H1 (cell line): ENCODE measurements at regions not wholly inside any gene's neighbourhood (a gene's known extent, or its start where the extent isn't known, plus 50 kb on each side); places are given as distances from the start of the nearest gene placed in this dataset.

Source experiments
- CTCF ChIA-PET: fragments of 300-600 bp; sonication (Branson Sonifier 250); formaldehyde crosslinking; loops from one replicate; lab custom pipeline; 2021; ENCODE audit not compliant: partially characterized antibody; lab: Charles Lee
- POLR2A ChIA-PET: fragments of 300-600 bp; sonication (Branson Sonifier 250); formaldehyde crosslinking; loops from one replicate; lab custom pipeline; 2021; ENCODE audit warnings: inconsistent platforms; ENCODE audit not compliant: partially characterized antibody; lab: Charles Lee
- DNase-seq, 2 experiments: peaks; one replicate each; pipeline versions ENCODE4 v3.0.0 to v3.0.0-alpha.2; 2010 to 2022; ENCODE audit warnings: low spot score in 2 of 2, low read depth in 1 of 2, mixed read lengths in 1 of 2
- FAIRE-seq: peaks from 2 replicates; lab custom pipeline; 2011; peaks lifted over from hg19 to GRCh38; lab: Jason Lieb, UNC
- H2AFZ ChIP-seq: 2 replicates; pipeline ENCODE4 v1.8.1; 2012; ENCODE audit warnings: low read length, inconsistent platforms
- H2AK5ac ChIP-seq: 2 replicates; pipeline ENCODE4 v1.6.1; 2013; ENCODE audit warnings: low read depth, low read length
- H2BK120ac ChIP-seq: replicated peaks from 2 replicates; pipeline ENCODE3; 2013; ENCODE audit warnings: low read depth, low read length, inconsistent platforms
- H2BK12ac ChIP-seq: 2 replicates; pipeline ENCODE4 v1.6.1; 2013; ENCODE audit warnings: low read depth, low read length
- H2BK15ac ChIP-seq: 2 replicates; pipeline ENCODE4 v1.6.1; 2013; ENCODE audit warnings: low read length
- H2BK20ac ChIP-seq: 2 replicates; pipeline ENCODE4 v1.6.1; 2013; ENCODE audit warnings: low read length
- H2BK5ac ChIP-seq: 2 replicates; pipeline ENCODE4 v1.6.1; 2013; ENCODE audit warnings: low read depth, low read length
- H3K14ac ChIP-seq: 2 replicates; pipeline ENCODE4 v1.6.1; 2013; ENCODE audit warnings: inconsistent platforms; ENCODE audit not compliant: insufficient read length
- H3K18ac ChIP-seq: 2 replicates; pipeline ENCODE4 v1.6.1; 2013; ENCODE audit warnings: low read length; ENCODE audit errors: extremely low read depth
- H3K23ac ChIP-seq: 2 replicates; pipeline ENCODE4 v1.6.1; 2013; ENCODE audit warnings: inconsistent platforms; ENCODE audit not compliant: insufficient read length
- H3K23me2 ChIP-seq: 2 replicates; pipeline ENCODE4 v1.6.1; 2013; ENCODE audit warnings: low read depth, low read length
- H3K27ac ChIP-seq: 2 replicates; pipeline ENCODE4 v1.6.1; 2011; ENCODE audit warnings: low read depth, low read length, inconsistent platforms
- H3K27me3 ChIP-seq, 4 experiments: replicated peaks in 1 of 4; 1 replicate in 1 of 4; 2 replicates in 3 of 4; pipeline versions ENCODE4 v1.6.1 to v1.8.1; 2011 to 2013; ENCODE audit warnings: low read length in 3 of 4, mild to moderate bottlenecking in 3 of 4, inconsistent platforms in 2 of 4, mixed read lengths in 2 of 4, moderate library complexity in 1 of 4; ENCODE audit not compliant: control insufficient read depth in 3 of 4, insufficient read depth in 3 of 4; ENCODE audit errors: extremely low read depth in 1 of 4
- H3K36me3 ChIP-seq, 4 experiments: 2 replicates each; pipeline versions ENCODE4 v1.6.1 to v1.8.1; 2011 to 2013; ENCODE audit warnings: mild to moderate bottlenecking in 4 of 4, low read length in 3 of 4, moderate library complexity in 2 of 4, control low read depth in 1 of 4, inconsistent platforms in 1 of 4; ENCODE audit not compliant: insufficient read depth in 4 of 4, control insufficient read depth in 2 of 4
- H3K4ac ChIP-seq: replicated peaks from 2 replicates; pipeline ENCODE3; 2013; ENCODE audit warnings: low read length, low read depth, mixed read lengths, inconsistent platforms; ENCODE audit not compliant: insufficient read length
- H3K4me1 ChIP-seq, 4 experiments: replicated peaks in 1 of 4; 1 replicate in 1 of 4; 2 replicates in 3 of 4; pipeline versions ENCODE4 v1.6.1 to v1.8.1; 2011 to 2013; ENCODE audit warnings: low read length in 3 of 4, inconsistent platforms in 2 of 4, mixed read lengths in 1 of 4; ENCODE audit not compliant: insufficient read depth in 4 of 4, control insufficient read depth in 3 of 4
- H3K4me2 ChIP-seq, 2 experiments: 2 replicates each; pipeline versions ENCODE4 v1.6.1 to v1.8.1; 2011 to 2013; ENCODE audit warnings: low read depth in 2 of 2, low read length in 2 of 2, control low read depth in 1 of 2, inconsistent platforms in 1 of 2, mild to moderate bottlenecking in 1 of 2; ENCODE audit not compliant: insufficient read depth in 1 of 2
- H3K4me3 ChIP-seq, 4 experiments: fragments of 200-600, 300-600 bp in 1 of 4; sonication (generic), shearing (Covaris generic), sonication (Bioruptor Twin) in 1 of 4; 2 replicates each; pipeline versions ENCODE4 v1.5.1 to v1.8.1; 2011 to 2016; ENCODE audit warnings: low read length in 4 of 4, low read depth in 3 of 4, control low read depth in 2 of 4, inconsistent platforms in 2 of 4, mild to moderate bottlenecking in 2 of 4, mixed read lengths in 1 of 4, moderate library complexity in 1 of 4; ENCODE audit not compliant: insufficient read depth in 2 of 4; ENCODE audit errors: extremely low read depth in 1 of 4
- H3K56ac ChIP-seq: replicated peaks from 2 replicates; pipeline ENCODE3; 2013; ENCODE audit warnings: low read depth, mild to moderate bottlenecking, mixed read lengths, low read length, inconsistent platforms; ENCODE audit not compliant: insufficient read length
- H3K79me1 ChIP-seq: 2 replicates; pipeline ENCODE4 v1.6.1; 2013; ENCODE audit warnings: low read depth, low read length, control low read depth
- H3K79me2 ChIP-seq, 2 experiments: 2 replicates each; pipeline versions ENCODE4 v1.6.1 to v1.8.1; 2012 to 2013; ENCODE audit warnings: low read length in 2 of 2, mild to moderate bottlenecking in 2 of 2, inconsistent platforms in 1 of 2; ENCODE audit not compliant: insufficient read depth in 2 of 2, control insufficient read depth in 1 of 2
- H3K9ac ChIP-seq, 4 experiments: replicated peaks in 1 of 4; 1 replicate in 1 of 4; 2 replicates in 3 of 4; pipeline versions ENCODE4 v1.6.1 to v1.8.1; 2011 to 2013; ENCODE audit warnings: low read depth in 3 of 4, low read length in 3 of 4, control low read depth in 2 of 4, mild to moderate bottlenecking in 2 of 4, moderate library complexity in 2 of 4, inconsistent platforms in 1 of 4; ENCODE audit errors: extremely low read depth in 1 of 4
- H3K9me3 ChIP-seq, 2 experiments: 2 replicates each; pipeline versions ENCODE4 v1.6.1 to v1.8.1; 2012 to 2013; ENCODE audit warnings: mild to moderate bottlenecking in 2 of 2, moderate library complexity in 2 of 2, control low read depth in 1 of 2, inconsistent platforms in 1 of 2, low read depth in 1 of 2, low read length in 1 of 2, mixed read lengths in 1 of 2; ENCODE audit not compliant: insufficient read depth in 2 of 2
- H4K20me1 ChIP-seq, 2 experiments: replicated peaks in 1 of 2; 2 replicates each; pipeline versions ENCODE3 to v1.8.1; 2011 to 2013; ENCODE audit warnings: inconsistent platforms in 2 of 2, low read length in 2 of 2, mild to moderate bottlenecking in 1 of 2; ENCODE audit not compliant: insufficient read depth in 2 of 2, control insufficient read depth in 1 of 2
- H4K5ac ChIP-seq: 2 replicates; pipeline ENCODE4 v1.6.1; 2013; ENCODE audit warnings: low read length, low read depth, mixed read lengths, inconsistent platforms; ENCODE audit not compliant: insufficient read length
- H4K8ac ChIP-seq: 2 replicates; pipeline ENCODE4 v1.8.0; 2013; ENCODE audit warnings: mild to moderate bottlenecking, moderate library complexity, low read length, inconsistent platforms; ENCODE audit not compliant: insufficient read depth; ENCODE audit errors: extremely low read depth
- H4K91ac ChIP-seq: replicated peaks from 2 replicates; pipeline ENCODE3; 2013; ENCODE audit warnings: low read length, mixed read lengths, inconsistent platforms; ENCODE audit not compliant: insufficient read length
- CEBPB ChIP-seq: IDR thresholded peaks from 2 replicates; pipeline ENCODE4 v1.6.1; 2012; ENCODE audit warnings: low read depth, low read length
- CHD2 ChIP-seq: IDR thresholded peaks from 2 replicates; pipeline ENCODE4 v1.6.1; 2012; ENCODE audit warnings: low read length, improper control_type of control experiment
- E2F6 ChIP-seq: IDR thresholded peaks from 2 replicates; pipeline ENCODE4 v1.6.1; 2012; ENCODE audit warnings: inconsistent platforms
- GTF2F1 ChIP-seq: IDR thresholded peaks from 2 replicates; pipeline ENCODE4 v1.6.1; 2012; ENCODE audit warnings: low read depth, low read length, improper control_type of control experiment, borderline replicate concordance
- JUN ChIP-seq: IDR thresholded peaks from 2 replicates; pipeline ENCODE4 v1.6.1; 2011; ENCODE audit warnings: low read depth, mild to moderate bottlenecking, improper control_type of control experiment, low read length
- RNF2 ChIP-seq: fragments of 200-900, 300-1000 bp; sonication (generic); IDR thresholded peaks from 2 replicates; pipeline ENCODE4 v1.7.1; 2016; ENCODE audit warnings: borderline replicate concordance, low read depth, mild to moderate bottlenecking, antibody characterized with exemption, low read length; ENCODE audit not compliant: poor library complexity, severe bottlenecking; ENCODE audit errors: missing control alignments
- TEAD4 ChIP-seq: IDR thresholded peaks from 2 replicates; pipeline ENCODE4 v1.6.1; 2012; ENCODE audit warnings: low read depth, low read length, inconsistent platforms, mixed read lengths
- WGBS, 2 experiments: shearing (Covaris generic) in 1 of 2; methylation state at CpG; one replicate each; pipeline versions ENCODE4 v1.1.6 to v1.1.7; 2013 to 2015; ENCODE audit warnings: low lambda C conversion rate in 2 of 2, mixed read lengths in 2 of 2, inconsistent platforms in 1 of 2, low coverage in 1 of 2, missing lambda C conversion rate in 1 of 2; ENCODE audit not compliant: insufficient replicate concordance in 2 of 2, insufficient coverage in 1 of 2, insufficient read length in 1 of 2; ENCODE audit errors: extremely low coverage in 1 of 2, missing lambda C conversion rate in 1 of 2; 5-methylcytosine and 5-hydroxymethylcytosine counted together

DNA sequence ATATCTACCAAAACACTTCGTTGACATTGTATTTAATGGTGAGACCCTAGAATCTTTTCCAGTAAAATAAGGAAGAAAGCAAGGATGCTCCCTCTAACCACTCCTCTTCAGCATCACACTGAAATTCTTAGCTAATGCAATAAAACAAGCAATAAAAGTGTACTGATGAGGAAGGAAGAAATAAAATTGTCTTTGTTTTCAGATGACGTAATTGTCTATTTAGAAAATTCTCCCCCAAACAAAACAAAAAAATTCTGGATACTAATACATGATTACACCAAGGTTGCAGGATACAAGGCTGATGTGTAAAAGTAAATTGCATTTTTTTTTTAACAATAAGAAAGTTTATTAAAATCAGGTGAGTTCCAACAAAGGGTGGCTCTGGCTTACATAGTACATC is 205.0 kb upstream of the SSTR4 start:
- POLR2A ChIA-PET, result no interaction called here
- Histone ChIP-seq H2AK5ac (no peak overlapping the region), H3K56ac (no peak overlapping the region), H3K18ac (no peak overlapping the region), H3K4me2 (no peak overlapping the region), H4K5ac (no peak overlapping the region), H3K23me2 (no peaks in the 10 kb centered on the region), H3K4me1 (no peaks in the 10 kb centered on the region), H3K4me3 (no peak overlapping the region), H3K4ac (no peak overlapping the region), H3K36me3 (no peaks in the 10 kb centered on the region), H3K23ac (no peak overlapping the region), H2BK120ac (no peak overlapping the region), H3K79me1 (no peaks in the 10 kb centered on the region), H3K9ac (no peak overlapping the region), H3K14ac (no peak overlapping the region), H2AFZ (no peak overlapping the region), H3K79me2 (no peaks in the 10 kb centered on the region), H3K9me3 (no peaks in the 10 kb centered on the region), H4K91ac (no peak overlapping the region), H2BK15ac (no peak overlapping the region)
- DNase-seq, result no peak
- no peak for TF ChIP-seq JUN
- no peak for TF ChIP-seq CHD2
- TF ChIP-seq RNF2, result no peak
- no peak for TF ChIP-seq CEBPB
- TF ChIP-seq E2F6, result no peak
- TF ChIP-seq GTF2F1, result no peak
- no peak for TF ChIP-seq TEAD4
- TF ChIP-seq, all 59 proteins: peak for 0
- Histone ChIP-seq H4K20me1 (no peaks in the 10 kb centered on the region), H3K27ac (no peak overlapping the region), H3K27me3 (no peaks in the 10 kb centered on the region), H2BK20ac (no peak overlapping the region), H4K8ac (no peak overlapping the region), H2BK12ac (no peak overlapping the region), H2BK5ac (no peak overlapping the region)
- no peak for FAIRE-seq
- WGBS, 2 experiments, result 86% methylated on average over 2 of the region's 2 CpGs; no CpG with 5 or more reads in 1 of the 2 experiments
- CTCF ChIA-PET, result interaction anchor here (1.9 kb wide), 1 partner anchor 8 kb away, joined by 3 read pairs; no protein-coding TSS in a partner anchor
